GM13977 (cell line): ENCODE measurements at regions not wholly inside any gene's neighbourhood (a gene's known extent, or its start where the extent isn't known, plus 50 kb on each side); places are given as distances from the start of the nearest gene placed in this dataset.
"Not testable (repeated sequence)": the region's sequence is repeated elsewhere in the genome, so short reads cannot be mapped to it uniquely, and the experiment has no call there.

Experiments
- DNase-seq: peaks from one replicate; pipeline ENCODE4 v3.0.0; 2012; ENCODE audit warnings: low spot score
- in situ Hi-C: fragments of 300-500 bp; cut with MboI; formaldehyde crosslinking; loops from one replicate; pipeline ENCODE4 v1.12.0; 2022; ENCODE audit warnings: low sequenced_read_pairs, low pct_unique_long_range_greater_than_20kb, mixed read lengths, inconsistent platforms; ENCODE audit not compliant: unreplicated experiment
- TF ChIP-seq, protein P1 (sequence below): IDR thresholded peaks from 2 replicates; pipeline ENCODE4 v1.5.1; 2012; ENCODE audit warnings: mild to moderate bottlenecking, control low read depth; ENCODE audit not compliant: insufficient read depth; ENCODE audit errors: extremely low read depth, missing control alignments

- in situ Hi-C loops: no loop called here
- peak; percentile 16 for DNase-seq
- TF ChIP-seq, protein P1, sequence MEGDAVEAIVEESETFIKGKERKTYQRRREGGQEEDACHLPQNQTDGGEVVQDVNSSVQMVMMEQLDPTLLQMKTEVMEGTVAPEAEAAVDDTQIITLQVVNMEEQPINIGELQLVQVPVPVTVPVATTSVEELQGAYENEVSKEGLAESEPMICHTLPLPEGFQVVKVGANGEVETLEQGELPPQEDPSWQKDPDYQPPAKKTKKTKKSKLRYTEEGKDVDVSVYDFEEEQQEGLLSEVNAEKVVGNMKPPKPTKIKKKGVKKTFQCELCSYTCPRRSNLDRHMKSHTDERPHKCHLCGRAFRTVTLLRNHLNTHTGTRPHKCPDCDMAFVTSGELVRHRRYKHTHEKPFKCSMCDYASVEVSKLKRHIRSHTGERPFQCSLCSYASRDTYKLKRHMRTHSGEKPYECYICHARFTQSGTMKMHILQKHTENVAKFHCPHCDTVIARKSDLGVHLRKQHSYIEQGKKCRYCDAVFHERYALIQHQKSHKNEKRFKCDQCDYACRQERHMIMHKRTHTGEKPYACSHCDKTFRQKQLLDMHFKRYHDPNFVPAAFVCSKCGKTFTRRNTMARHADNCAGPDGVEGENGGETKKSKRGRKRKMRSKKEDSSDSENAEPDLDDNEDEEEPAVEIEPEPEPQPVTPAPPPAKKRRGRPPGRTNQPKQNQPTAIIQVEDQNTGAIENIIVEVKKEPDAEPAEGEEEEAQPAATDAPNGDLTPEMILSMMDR: no peak
These were observed 412.7 kb upstream of the TENM3 start for GRCh38 chr4:181830404-181831035.

DNA sequence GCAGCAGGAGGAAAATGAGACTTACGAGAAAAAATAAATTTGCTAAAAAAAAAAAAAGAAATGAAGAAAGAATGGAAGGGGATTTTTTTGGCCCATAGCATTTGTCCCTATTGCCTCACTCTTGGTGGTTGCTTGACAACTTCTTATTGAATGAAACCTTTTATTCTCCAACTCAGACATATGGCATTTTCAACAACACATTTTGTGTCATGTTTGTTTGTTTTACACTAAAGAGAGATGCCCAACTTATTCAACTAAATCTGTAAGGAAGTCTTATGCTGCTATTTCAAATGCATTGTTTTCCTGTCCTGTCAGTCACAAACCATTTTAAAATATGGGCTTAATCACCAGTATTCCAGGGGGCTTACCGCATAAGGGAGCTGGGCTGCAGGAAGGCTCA is 409.1 kb upstream of the TENM3 start:
- in situ Hi-C loops: no loop called here
- TF ChIP-seq, protein P1: no peak
- DNase-seq: no peak

DNA sequence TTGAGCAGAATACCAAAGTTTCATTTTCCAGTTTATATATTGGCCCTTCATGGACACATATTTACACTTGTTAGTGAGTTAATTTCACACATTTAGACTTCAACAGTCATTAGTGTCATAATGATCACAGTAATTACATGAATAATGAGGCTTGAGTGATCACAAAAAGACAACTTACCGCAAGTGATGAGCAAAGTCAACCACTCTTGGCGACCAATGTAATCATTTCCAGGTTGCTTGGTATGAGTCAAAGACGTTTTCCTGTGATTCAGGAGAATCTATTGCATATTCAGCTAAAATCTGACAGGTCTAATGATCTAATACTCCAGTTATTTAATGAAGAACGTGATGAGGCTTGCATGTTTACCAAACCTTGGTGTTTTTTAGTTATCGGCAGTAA is 407.9 kb upstream of the TENM3 start:
- DNase-seq: no peak
- in situ Hi-C loops: no loop called here
- TF ChIP-seq, protein P1: no peak

- DNase-seq: no peak
- TF ChIP-seq, protein P1: no peak
- in situ Hi-C loops: no loop called here
These were observed 404.9 kb upstream of the TENM3 start for GRCh38 chr4:181838253-181838652.

DNA sequence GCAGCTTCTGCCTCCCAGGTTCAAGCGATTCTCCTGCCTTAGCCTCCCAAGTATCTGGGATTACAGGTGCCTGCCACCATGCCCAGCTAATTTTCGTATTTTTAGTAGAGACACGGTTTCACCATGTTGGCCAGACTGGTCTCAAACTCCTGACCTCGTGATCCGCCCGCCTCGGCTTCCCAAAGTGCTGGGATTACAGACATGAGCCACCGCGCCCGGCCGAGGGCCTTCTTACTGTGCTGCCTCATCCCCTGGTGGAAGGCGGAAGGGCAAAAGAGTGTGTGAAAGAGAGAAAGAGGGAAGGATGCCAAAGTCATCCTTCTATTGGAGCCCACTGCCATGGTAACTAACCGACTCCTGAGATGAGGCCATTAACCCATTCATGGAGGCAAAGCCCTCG is 399.4 kb upstream of the TENM3 start:
- DNase-seq, in situ Hi-C loops: not testable (repeated sequence)

- no peak for DNase-seq
- TF ChIP-seq, protein P1: no peak
- in situ Hi-C loops: no loop called here
These were observed 397.6 kb upstream of the TENM3 start for GRCh38 chr4:181845617-181846016.

DNA sequence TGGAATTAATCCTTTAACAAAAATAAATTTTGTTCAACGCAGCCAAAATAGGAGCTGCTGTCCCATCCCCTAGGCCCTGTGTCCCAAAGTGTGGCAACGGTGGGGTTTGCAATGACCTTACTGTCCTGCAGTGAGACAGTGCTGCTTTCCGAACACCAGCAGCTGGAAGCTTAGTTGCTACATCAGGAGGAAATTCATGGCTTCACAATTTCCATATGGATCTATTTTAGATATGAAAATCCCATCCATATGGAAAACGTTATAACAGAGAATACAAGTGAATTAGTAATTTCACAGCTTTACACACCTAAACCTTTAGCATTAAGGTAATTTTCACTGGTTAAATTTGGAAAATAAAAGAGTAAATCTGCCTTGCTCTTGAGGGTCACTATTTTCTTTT is 396.3 kb upstream of the TENM3 start:
- in situ Hi-C loops: no loop called here
- no peak for DNase-seq
- TF ChIP-seq, protein P1: no peak
